ENCODE measurements at regions not wholly inside any gene's neighbourhood (a gene's known extent, or its start where the extent isn't known, plus 50 kb on each side); places are given as distances from the start of the nearest gene placed in this dataset.
"Not testable (repeated sequence)": the region's sequence is repeated elsewhere in the genome, so short reads cannot be mapped to it uniquely, and the experiment has no call there.

DNA sequence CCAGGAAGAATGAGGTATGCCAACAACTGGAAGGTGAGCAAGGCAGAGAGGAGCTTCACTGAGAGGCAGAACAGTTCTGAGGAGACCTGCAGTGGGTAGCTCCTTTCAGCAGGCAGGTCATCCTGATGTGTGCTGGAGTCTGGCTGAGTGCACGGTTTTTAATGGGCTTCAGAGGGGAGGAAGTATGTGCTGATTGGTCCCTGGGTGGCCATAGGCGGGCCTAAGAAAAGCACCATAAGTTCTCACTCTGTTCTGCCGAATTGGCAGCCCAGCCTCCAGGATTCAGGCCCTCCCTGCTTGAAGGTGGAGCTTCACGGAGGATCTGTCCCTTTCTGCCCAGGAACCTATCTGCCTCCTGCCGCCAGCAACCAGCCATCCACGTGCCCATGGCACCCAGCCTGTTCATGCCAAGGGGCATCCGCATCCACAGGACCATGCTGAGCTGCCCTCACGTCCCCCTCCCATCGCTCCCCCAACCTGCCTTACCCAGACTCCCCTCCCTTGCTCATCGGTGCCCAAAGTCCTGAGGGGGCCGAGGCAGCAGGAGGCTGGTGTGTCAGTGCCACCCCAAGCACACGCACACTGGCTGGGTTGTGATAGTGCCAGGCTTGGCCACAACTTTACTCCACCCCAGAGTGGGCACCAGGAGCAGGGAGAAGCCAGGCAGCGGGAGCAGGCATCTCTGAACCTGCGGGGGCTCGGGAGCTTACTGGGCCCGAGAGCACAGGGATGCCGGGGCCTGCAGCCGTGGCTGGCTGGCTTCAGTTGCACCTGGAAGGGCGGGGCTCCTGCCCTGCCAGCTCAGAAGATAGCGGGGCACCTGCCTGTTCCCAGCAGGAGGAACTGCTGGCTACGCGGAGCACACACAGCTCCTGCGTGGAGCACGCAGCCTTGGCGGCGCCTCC is 608.4 kb upstream of the FOXG1 start:
- DNase-seq, result no peak

DNA sequence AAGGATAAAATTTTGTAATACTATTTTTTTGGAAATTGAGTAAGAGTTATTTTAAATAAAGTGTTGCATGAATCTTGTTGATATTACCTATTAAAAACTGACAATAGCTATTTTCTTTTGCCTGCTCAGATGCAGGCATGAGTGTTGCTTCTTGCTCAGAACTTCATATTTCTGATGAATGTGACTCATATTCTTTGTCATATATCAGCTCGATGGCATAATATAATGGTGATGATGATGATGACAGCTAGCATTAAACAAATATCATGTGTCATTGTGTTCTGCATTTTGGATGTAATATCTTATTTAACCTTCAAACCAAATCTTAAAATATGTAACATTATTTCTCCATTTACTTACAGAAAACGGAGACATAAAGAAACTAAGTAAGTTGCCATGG is 605.5 kb upstream of the FOXG1 start:
- no peak for DNase-seq

DNA sequence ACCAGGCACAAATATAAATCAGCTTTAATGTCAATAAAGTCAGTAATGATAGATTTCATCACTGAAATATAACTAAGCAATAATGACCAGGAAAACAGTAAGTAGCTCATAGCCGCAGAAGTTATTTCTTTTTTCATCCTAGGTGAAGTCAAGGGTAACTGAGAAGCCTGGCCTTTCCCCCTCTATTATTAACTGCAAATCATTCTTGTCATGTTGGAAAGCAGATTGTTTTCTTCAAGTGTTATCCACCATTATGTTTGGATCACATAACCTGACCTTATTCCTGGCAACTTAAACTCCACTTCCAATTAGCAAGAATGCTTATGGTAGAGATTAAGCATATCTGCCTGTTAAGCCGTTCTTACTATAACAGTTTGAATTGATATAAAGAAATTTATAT is 603.4 kb upstream of the FOXG1 start:
- no peak for DNase-seq

DNA sequence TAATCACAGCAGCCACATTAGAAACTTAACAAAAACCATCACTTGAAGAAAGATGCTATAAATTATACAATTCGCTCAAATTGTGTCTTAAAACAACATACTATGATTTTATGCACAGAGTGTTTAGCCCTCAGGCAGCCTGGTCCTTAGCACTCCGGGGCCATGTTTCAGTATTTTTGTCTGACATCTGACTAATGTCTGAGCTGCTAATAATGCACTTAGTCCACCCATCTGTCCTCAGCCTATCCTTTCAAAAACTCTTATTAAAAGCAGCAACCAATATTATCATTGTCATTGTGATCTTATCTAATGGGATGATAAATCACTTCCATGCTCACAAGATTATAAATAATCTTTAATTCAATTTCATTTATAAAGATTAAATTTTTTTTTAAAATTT is 602.7 kb upstream of the FOXG1 start:
- DNase-seq, result no peak

DNA sequence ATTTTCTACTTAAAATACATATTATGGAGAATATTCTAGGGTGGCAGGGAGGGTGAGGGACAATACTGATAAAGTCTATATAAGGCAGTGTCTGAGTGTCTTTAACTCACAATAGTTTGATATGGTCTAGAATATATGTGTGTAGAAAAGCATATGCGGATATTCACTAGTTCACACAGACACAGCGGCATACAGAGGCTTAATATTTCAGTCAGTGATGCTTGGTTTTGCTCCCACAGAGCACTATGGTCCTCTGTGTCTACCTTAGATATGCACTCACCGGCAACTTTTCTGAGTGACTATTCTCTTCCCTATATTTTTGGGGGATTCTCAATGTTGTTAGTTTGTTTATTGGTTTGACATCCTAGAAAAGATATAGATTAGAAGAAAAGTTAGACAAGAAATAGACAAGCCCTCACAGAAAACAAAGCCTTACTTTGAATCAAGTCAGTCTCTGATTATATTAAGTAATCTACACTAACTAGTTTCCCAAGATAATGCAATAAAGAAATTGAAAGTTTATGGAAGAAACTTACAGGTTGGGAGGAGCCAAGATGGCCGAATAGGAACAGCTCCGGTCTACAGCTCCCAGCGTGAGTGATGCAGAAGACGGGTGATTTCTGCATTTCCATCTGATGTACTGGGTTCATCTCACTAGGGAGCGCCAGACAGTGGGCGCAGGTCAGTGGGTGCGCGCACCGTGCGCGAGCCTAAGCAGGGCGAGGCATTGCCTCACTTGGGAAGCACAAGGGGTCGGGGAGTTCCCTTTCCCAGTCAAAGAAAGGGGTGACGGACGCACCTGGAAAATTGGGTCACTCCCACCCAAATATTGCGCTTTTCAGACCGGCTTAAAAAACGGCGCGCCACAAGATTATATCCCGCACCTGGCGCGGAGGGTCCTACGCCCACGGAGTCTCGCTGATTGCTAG is 578.4 kb upstream of the FOXG1 start:
- DNase-seq, result not testable (repeated sequence)

DNA sequence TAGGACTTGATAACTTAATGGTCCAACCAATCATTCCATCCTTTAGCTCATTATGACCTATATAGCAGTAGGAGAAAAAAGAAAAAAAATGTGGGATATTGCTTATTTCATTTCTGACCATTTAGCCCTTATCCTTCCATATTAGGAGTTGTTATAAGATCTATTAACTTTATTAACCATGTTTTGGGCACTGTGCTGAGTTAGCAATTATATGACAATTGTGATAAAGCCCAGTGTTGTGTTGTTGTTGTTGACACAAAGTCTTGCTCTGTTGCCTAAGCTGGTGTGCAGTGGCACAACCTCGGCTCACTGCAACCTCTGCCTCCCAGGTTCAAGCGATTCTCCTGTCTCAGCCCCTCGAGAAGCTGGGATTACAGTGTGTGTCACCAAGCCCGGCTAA is 569.7 kb upstream of the FOXG1 start:
- no peak for DNase-seq

DNA sequence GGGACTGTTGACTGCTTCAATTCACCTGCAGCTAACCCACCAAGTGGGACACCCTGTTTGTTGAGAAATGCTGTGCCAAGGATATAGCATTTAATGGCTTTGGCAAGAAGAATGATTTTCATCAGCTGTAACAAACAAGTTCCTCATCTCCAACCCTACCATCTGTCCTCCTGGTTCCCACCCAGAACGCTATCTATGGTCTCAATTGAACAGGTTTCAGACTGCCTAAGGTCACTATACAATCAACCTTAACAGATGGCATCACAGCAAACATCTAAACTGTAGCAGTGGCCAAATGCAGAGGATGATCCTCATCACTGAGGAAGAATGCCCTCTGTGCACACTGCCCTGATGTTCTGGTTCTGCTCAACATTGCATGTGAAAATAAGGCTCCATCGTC is 546.2 kb upstream of the FOXG1 start:
- DNase-seq, result no peak

DNA sequence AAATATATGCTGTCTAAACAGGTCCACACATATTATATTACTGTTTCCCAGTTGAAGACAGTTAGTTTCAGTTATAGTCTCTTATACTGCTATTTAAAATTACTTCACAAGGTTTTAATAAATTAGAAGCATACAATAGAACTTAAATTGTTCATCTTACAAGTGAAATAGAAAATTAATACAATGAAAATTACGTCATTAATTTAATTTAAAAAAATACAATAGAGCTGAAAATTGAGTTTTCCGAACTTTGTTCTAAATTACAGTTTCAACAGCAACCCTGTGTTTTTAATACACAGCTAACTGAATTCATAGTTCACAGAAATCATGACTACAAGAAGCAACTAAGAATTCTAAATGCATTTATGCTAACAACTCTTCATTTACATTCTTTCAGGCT is 525.7 kb upstream of the FOXG1 start:
- DNase-seq, result no peak

DNA sequence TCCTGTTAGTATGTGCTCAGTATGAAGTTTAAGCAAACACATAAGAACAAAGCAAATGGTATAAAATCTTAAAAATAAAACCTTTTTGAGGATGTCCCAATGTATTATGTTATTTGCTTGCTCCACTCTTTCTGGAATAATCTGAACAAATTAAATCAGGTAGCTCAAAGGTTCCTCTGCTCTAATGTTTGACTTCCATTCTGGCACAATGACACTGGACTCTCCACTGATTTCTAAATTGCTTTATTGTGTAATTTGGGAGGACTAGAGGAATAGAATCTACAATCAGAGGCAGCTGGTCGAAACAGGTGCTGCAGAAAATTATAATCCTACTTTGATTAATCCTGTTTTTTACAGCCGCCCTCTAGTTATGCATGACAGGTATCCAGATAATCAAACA is 523.7 kb upstream of the FOXG1 start:
- no peak for DNase-seq

DNA sequence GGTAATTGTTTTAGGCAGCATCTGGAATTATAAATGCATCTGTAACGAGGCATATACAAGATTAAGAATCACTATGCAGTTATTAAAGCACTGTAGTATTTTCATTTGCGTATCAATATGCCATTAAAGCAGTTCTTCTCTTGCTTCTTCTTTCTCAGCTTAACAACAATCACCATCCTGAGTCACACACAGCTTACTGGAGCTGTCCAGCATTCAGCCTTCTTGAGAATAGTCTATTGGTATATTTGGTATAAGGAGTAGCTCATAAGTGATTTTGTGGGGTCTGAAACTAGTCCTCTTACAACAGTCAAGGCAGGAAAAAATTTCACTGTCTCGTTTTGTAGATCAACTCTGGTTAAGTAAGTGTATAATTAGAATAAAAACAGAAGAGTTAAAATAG is 523.0 kb upstream of the FOXG1 start:
- no peak for DNase-seq

DNA sequence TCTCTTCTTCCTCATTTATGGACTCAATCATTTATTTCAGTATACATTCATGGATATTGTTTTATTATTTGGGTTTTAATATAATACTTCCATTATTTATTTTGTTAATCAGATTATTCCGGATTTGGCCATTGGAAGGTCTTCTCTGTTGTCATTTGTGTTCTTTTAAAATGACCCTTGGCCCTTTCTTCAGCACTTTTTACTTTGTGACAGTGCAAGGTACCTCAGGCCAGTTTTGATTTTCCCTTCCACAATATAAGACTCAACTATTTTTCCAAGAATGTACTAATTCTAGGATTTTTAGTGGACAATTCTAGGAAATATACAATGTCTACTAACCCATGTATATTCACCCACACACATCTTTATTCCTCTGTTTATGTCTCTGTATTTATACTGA is 521.4 kb upstream of the FOXG1 start:
- no peak for DNase-seq

DNA sequence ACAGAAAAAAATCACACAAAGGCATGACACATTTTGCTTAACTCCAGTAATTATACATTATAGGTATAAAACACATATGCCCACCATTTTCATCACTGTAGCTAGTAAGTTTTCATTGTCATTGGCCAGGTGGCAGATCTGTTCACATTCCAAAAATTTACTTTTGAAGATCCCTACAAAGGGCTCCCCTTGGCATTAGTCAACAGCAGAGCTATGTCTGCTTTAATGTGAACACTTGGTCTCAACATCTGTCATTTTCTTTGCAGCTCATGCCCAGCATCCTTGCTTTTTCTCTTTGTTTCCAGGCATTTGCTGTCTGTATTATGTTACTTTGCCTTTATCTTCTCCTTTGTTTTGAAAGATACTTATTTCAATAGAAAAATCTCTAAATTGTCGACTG is 519.1 kb upstream of the FOXG1 start:
- DNase-seq, result no peak

DNA sequence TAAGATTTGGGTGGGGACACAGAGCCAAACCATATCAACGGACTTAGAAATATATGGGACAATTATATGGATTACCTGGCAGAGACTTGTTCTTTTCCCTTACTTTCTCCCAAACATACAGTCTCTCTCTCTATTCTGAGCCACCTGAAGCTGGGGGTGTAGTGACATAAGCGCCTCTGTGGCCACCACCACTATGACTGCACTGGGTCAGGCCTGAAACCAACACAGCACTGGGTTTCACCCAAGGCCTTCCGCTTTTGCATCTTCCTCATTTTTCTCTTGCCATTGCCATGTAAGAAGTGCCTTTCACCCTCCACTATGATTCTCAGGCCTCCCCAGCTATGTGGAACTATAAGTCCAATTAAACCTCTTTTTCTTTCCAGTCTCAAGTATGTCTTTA is 514.5 kb upstream of the FOXG1 start:
- DNase-seq, result not testable (repeated sequence)

DNA sequence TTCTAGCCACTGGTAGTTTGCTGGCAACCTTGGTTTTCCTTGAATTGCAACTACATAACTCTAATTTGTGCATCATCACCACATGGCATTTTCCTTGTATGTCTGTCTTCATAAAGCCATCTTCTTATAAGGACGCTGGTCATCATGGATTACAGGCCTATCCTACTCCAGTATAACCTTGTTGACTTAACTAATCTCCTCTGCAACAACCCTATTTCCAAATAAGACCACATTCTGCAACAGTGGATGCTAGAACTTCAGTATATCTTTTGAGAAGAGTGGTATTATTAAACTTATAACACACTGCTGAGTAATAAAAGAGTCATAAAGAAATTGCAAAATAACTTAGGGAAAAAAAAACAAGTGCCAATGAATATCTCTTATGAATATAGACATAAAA is 511.8 kb upstream of the FOXG1 start:
- DNase-seq, result no peak

DNA sequence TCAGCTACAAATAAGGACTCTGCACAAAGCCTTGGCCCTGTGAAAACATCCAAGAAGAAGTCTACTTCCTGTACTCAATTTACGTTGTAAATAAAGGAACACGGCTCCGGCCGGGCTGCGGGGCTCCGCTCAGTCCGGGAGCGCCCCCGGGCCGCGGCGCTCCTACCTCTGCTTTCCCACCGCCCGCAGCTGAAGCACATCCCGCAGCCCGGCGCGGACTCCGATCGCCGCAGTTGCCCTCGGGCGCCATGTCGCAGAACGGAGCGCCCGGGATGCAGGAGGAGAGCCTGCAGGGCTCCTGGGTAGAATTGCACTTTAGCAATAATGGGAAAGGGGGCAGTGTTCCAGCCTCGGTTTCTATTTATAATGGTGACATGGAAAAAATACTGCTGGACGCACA is 502.3 kb upstream of the FOXG1 start:
- no peak for DNase-seq

DNA sequence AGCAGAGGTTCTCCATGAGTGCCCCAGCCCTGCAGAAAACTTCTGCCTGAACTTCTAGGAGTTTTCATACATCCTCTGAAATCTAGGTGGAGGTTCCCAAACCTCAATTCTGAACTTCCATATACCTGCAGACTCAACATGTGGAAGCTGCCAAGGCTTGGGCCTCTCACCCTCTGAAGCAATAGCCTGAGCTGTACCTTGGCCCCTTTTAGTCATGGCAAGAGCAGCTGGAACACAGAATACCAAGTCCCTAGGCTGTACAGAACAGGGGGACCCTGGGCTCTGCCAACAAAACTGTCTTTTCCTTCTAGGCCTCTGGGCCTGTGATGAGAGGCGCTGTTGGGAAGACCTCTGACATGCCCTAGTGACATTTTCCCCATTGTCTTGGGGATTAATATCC is 494.3 kb upstream of the FOXG1 start:
- no peak for DNase-seq

DNA sequence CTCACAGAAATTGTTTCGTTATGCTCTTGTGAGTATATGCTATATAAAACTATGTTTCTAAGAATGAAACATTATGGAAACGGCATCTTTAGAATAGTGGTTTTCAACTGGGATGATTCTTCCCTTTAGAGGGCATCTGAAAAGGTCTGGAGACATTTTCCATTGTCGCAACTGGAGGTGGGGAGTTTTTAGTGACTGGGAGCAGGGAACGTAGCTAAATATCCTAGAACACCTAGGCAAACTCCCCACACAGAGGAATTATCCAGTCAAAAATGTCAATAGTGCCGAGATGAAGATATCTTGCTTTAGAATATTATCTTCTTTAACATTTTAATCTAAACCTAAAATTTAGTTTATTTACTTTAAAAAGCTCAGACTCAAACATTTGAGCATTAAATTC is 486.1 kb upstream of the FOXG1 start:
- no peak for DNase-seq

DNA sequence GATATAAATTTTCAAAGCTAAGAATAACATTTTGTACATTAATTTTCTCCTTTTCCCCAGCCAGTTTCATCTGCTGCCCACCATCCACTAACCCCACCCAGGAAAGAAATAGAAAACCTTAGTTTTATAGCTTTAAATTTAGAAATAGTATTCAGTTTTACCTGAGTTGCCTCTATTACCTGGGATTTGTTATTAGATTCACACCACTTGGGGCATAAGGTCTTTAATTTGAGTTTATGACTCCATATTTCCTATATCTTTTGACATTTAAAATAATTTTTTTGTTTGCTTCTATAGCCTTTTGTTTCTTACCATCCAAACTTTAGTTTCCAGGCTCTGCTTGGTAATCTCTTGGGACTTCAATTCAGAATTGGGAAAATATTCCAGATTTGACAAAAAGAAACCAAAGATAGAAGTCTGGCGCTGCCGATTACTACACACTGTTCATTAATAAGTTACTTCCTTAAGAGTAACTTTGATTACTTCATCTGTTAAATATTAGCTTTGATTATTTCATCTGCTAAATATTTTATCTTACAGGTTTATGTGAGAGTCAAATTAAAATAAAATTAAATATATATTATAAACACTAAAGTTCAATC is 485.5 kb upstream of the FOXG1 start:
- no peak for DNase-seq

DNA sequence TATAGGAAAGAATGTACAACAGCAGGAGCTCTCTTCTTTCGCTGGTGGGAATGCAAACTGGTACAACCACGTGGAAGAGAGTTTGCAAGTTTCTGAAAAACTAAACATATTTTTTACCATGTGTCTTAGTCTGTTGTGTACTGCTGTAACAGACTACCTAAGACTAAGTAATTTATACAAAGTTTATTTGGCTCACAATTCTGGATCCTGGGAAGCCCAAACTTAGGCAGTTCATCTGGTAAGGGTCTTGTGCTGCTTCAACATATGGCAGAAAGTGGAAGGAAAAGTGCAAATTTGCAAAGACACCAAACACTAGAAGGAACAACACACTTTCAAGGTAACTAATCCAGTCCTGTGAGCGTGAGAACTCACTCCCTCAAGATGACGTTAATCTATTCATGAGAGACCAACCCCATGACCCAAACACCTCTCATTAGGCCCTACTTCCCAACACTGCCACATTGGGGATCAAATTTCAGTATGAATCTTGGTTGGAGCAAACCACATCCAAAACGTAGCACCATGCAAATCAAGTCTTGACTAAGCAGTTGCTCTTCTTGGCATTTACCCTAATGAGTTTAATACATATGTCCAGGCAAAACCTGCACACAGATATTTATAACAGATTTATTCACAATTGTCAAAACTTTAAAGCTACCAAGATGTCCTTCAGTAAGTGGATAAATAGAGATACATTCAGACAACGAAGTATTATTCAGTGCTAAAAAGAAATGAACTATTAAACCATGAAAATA is 481.9 kb upstream of the FOXG1 start:
- no peak for DNase-seq

DNA sequence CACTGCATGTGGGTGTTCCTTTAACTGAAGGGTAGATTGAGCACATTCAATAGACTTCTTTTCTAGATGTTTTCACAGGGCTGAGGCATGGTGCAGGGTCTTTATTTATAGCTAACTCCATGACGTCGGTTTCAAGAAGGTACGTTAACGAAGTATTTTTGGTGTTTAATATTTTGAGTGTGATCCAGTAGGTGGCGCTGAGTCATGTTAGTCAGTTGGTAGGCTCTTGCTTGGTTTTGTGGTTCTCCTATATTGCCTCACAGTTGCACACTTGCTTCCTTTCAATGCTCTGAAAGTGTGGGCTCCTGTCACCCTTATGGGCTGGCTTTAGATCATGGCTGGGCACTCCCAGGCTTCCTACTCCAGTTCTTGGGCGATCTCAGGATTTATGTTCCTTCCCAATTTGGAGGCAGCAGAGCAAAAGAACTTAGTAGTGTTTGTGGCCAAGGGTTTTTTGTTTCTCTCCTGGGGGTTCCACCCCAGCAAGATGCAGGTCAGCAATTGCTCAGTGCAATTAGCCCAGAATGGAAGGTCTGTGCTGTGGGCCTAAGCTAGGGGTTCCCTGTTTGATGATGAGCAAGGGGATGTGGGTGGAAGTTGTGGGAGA is 471.6 kb upstream of the FOXG1 start:
- peak; percentile 38 for DNase-seq

DNA sequence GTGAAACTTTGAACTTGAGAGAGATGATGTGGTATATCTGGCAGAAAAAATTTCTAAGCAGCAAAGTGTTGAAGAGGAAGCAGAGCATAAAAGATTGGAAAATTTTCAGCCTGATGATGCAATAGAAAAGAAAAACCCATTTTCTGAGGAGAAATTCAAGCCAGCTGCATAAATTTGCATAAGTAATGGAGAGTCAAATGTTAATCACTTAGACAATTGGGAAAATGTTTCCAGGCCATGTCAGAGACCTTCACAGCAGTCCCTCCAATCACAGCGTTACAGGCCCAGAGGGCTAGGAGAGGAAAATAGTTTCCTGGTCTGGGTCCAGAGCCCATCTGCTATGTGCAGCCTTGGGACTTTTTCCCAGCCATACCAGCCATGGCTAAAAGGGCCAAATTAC is 469.0 kb upstream of the FOXG1 start:
- DNase-seq, result no peak

DNA sequence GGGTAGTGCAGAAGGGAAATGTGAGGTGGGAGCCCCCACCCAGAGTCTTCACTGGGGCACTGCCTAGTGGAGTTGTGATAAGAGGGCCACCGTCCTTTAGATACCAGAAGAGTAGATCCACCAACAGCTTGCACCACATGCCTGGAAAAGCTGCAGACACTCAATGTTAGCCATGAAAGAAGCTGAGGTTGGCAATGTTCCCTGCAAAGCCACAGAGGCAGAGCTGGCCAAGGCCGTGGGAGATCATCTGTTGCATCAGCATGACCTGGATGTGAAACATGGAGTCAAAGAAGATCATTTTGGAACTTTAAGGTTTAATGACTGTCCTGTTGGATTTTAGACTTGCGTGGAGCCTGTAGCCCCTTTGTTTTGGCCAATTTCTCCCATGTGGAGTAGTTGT is 468.4 kb upstream of the FOXG1 start:
- no peak for DNase-seq
